Fibroblast of peridontal ligament (primary cell): ENCODE measurements at regions not wholly inside any gene's neighbourhood (a gene's known extent, or its start where the extent isn't known, plus 50 kb on each side); places are given as distances from the start of the nearest gene placed in this dataset.
"Not testable (repeated sequence)": the region's sequence is repeated elsewhere in the genome, so short reads cannot be mapped to it uniquely, and the experiment has no call there.

Experiments used
- DNase-seq: peaks from one replicate; pipeline ENCODE4 v3.0.0-alpha.2; 2010; ENCODE audit errors: extremely low read depth

DNA sequence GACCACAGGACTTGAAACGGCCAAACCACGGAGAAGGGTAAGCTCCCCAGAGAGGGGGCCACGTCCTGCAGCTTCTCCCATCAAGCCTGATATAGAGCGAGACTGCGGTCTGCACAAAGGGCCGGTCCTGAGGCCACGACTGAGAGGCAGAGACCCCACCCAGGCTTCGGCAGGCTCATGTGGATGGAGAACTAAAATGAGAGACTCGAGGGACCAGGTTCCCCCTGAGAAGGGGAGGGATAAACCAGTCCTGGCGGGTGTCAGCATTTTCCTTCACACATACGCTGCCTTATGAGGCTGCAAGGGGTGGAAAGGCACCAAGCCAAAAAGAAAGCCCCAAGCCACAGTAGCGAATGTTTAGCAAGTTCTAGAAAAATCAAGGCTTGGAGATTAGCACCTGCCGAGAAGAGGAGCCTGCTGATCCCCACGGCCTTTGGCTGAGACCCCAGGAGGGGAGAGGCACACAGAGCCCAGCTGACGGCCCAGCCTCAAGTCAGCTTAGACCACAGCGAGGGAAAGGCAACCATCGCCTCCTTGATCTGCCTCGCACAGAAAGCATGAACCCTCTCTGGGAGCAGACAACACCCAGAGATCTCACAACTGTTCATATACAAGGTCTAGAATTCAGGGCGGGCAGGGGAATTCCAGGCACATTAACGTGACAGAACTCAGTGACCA is 92.6 kb upstream of the RNF32 start:
- DNase-seq: no peak

DNA sequence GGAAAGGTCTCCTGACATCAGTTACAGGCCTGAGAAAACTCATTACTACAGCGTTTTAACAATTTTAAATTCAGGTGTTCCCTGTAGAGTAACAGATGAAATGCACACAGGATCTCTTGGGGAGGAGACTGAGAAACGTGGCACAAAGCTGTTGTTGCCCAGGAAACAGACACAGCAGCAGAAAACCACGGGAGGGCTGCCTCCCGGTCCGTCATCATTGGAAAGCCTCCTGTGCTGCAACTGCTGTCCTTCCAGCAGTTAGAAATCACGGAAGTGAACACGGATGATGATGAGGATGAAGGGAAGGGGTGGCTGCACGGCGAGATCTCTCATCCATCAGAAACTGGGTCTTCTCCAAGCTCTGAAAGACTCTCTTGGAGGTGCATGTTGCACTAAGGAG is 94.6 kb upstream of the RNF32 start:
- no peak for DNase-seq

DNA sequence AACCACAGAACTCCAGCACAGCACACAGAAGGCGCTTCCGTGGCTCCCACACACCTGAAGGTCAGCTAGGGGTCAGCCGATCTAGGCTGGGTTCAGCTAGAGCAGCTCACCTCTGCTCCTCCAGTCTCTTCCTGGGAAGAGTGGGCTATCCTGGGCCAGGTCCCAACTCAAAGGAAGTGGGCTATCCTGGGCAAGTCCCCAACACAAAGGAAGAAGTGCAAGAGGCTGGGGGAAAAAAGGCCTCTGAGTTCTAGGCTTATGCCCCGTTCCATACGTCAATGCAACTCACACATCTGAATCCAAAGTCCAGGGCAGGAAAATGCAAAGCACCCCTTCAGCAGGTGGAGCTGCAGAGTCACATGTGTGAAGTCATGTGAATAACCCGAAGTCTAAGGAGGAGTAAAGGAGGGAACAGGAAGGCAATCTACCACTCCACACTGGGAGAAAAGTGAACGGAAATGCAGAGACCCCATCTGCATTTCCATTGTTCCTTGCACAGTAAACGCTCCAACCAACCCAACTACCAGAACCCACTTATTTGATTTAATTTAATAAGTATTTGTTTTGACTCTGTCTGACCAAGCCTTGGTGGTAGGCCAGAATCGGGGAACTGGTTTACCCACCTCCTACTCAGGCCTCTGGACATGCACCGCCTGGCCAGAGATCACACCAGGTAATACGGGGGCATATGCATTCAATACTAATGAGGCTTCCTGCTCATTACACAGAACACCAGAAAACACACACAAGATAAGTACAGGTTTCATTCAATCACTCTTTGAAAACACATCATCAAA is 95.5 kb upstream of the RNF32 start:
- DNase-seq: no peak

DNA sequence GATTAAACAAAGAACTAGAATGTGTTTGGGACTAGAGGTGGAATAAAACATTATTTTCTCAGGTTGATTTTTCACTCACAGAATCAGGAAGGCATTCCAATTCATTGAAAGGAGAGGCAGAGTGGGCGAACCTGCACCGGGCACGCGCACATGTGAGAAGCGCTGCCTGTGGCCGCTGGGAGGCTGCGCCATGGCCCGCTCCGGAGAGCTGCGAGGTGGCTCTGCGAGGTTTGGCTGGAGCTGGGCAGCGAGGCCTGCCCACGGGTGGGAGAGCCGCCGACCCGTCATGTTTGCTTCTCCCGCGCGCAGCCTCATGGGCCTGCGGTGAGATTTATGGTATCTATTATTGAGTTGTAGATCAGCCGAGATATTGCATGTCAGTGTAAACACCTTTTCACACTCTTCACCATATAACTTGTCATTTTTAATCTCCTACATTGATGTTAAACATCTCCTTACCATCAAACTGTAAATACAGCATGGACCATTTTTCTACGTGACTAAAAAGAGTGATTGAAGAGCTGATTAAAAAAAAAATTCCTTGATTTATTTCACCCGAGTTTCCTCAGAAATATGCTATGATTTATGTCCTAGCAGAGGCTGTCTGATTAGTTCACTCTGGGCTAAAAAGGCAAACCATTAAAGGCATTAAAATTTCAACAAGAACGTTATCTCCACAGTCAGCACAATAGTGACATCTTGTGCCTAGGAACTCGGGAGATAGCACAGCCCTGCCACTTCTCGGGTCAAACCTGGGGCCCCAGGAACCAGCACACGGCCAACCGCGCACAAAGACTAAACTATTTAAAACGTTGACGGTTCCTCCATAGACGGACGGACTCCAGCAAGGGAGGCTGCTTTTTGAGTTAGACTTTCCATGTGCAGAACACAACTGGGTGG is 96.6 kb upstream of the RNF32 start:
- no peak for DNase-seq

DNA sequence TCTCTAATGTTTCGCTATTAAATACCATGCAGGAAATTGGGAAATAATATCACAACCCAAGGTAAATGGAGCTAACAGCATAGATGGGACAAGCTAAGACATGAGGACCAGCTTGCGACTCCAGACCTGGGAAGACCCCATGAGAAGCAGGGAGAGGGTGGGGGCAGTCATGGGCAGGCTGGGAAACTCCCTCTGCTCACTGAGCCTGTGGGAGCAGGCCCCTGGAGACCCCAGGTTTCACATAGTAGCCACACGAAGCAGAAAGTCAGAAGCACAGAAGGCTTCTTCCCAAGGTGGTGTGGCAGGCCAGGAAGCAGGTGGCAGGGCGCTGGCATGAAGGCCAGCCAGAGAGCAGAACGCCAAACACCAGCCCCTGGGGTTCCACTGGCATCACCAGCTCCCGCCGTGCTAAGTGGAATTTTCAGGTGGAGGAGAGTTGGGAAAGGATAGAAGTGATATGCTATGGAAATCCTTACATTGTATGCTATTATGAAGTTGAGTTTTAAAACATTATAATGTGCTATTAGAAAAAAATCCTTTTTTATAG is 99.9 kb upstream of the RNF32 start:
- DNase-seq: no peak

DNA sequence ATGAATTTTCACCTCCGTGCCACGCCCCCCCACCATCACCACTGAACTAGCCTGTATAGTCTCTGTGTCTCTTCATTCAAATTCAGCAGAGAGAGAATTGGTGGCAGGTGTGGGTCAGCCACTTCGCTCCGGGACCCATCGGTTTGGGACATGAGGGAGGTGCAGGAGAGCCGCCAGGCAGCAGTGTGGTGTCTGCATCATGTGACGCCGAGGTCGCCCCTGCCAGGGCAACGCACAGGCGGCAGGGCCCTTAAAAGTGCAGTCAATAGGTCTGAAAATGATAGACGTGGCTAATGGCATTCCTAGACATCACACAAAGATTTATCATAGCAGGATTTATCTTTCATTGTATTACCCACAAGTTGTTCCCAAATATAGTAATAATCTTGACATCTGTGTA is 100.6 kb upstream of the RNF32 start:
- DNase-seq: no peak

DNA sequence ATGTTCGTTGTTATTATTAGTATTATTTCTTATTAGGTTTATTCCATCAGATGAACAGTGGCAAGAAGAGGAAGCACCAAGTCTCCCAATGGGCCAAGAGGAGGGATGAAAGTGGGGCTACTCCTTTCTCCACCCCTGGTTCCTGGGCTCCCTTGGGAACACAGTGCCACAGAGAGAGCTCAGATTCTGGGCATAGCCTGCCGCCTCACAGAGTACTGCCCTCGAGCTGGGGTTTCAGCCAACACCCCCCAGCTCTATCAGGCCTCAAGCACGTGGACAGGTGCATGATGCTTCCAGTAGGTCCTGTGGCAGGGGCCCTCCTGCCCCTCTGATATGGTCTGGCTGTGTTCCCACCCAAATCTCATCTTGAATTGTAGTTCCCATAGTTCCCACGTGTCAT is 103.6 kb upstream of the RNF32 start:
- DNase-seq: no peak

DNA sequence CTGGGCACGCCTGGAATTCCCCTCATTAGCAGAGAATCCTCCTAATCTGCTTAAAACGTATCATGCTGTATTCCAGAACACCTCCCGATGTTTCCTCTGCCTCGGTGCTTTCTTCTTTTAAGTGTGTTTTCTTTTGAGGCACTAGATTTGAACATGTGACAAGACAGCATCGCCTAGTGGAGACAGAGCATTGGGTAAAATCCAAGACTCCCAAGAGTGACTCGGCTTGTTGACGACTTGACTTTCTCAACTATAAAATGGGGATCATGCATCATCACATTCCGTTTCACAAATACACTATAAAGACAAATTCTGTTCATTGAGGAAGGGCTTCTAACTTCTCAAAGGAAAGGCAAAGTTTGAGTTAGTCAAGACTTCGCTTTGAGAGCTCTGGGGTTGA is 105.6 kb upstream of the RNF32 start:
- DNase-seq: no peak

DNA sequence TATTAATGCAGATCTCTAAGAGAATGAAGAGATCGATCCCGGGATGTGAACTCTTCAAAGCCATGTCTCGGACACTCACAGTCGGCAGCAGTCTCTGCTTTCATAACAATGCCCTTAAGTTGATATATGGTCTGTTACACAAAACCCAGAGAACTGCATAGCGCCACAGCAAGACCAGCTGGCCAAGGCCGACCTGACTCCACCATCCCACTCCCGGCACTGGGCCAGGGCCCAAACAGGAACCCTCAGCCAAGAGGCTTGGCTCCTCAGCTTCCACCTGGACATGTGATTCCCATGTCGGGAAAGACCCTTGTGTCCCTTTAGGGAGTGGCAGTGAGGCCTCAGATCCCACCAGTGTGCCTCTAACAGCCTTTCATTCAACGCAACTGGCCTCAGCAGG is 106.6 kb upstream of the RNF32 start:
- no peak for DNase-seq

DNA sequence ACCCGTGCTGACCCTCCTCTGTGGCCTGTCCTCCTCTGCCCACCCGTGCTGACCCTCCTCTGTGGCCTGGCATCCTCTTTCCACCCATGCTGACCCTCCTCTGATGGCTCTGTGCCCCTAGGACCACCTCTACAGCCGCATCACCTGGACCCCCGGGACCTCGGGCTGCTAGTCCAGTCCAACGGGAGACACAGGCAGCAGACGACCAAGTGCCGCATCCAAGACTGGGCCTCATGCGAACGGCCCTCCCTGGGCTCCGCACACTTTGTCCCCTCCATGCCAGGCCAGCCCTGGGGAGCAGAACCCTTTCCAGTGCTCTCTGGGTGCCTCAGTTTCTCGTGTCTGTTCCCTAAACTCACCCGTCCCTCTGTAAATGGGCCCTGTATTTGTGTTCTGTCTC is 107.2 kb upstream of the RNF32 start:
- DNase-seq: no peak

DNA sequence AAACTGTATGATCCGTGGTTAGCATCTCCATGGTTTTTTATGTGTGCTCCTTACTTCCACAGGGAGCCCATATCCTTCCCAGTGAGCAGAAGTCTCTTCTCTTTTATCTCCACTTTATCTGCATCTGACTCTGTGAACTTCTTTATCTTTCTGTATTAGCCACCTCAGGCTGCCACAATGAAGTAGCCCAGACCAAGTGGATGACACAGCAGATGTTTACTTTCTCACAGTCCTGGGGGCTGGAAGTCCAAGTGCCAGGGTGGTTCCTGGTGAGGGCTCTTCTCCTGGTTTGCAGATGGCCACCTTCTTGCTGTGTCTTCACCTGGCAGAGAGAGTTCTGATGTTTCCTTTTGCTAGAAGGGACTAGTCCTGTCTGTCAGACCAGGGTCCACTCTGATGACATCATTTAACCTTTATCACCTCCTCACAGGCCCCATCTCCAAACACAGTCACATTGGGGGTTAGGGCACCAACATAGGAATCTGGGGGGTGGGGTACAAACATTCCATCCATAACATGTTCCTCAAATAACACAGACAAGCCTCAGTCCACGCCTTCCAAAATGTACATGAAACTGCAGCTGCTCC is 108.5 kb upstream of the RNF32 start:
- no peak for DNase-seq

DNA sequence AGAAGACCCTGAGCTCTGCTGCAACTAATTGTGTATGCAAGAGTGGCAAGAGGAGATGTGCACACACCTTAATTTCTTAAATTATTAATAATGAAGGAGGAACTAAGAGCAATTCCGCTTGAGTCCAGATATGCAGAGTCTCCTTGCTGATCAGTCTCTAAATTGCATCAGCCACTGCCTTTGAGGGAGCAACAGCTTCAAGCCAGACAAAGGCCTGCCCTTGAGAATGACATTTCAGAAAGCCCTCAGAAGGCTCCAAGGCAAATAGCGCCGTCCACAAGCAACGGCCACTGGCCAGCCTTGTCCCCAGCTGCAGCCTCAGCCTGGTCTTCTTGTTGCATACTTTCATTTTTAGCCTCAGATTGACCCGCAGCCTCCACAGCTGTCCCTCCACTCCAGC is 110.6 kb upstream of the RNF32 start:
- no peak for DNase-seq

DNA sequence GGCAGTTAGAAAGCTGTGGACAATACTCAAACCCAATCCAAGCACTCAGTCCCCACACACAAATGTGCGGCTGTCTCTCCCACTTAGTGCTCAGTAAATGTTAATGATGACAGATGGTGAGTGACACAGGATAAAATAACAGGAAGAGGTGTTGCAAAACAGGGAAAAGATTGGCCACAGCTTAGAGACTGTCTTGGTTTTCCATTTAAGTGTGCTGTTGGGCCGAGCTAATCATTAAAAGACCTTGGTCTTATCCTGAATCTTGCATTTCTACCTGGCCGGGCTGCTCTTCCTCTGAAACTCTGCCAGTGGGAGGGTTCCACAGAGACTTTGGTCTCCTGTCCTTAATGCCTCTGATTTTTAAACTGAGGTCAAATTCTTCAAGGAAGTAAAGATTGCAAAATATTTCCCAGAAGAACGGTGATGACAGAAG is 113.1 kb upstream of the RNF32 start:
- no peak for DNase-seq

DNA sequence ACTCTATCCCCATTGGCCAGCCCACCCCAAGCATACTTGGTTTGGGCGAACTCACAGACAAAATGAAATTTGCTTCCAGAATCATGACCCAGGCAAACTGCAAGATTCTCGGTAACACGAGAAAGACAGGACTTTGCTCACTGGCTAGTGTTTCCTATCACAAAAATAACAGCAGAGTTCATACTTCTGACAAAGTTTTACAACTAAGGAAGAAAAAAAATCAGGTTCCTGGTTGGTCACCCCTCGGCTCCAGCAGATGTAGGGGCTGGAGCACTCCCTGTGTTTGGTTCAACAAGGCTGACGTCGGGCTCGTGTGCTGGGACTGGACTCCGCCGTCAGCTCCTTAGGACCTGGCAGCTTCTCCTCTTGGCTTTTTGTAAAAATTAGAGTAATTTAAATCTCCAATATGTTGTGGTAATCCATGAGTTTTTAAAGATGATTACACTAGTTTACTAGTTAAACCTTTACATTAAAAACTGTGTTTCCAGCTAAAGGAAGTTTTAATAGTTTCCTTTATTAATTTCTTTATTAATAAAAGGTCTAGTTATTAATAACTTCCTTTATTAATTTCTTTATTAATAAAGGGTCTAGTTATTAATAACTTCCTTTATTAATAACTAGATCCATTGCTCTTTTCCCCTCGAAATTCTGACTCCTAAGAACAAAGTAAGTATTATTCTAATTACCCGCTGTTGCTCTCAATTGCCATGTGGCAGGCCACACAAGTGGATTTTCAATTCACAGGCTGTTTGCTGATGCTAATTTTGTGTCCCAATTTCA is 115.6 kb upstream of the RNF32 start:
- no peak for DNase-seq

DNA sequence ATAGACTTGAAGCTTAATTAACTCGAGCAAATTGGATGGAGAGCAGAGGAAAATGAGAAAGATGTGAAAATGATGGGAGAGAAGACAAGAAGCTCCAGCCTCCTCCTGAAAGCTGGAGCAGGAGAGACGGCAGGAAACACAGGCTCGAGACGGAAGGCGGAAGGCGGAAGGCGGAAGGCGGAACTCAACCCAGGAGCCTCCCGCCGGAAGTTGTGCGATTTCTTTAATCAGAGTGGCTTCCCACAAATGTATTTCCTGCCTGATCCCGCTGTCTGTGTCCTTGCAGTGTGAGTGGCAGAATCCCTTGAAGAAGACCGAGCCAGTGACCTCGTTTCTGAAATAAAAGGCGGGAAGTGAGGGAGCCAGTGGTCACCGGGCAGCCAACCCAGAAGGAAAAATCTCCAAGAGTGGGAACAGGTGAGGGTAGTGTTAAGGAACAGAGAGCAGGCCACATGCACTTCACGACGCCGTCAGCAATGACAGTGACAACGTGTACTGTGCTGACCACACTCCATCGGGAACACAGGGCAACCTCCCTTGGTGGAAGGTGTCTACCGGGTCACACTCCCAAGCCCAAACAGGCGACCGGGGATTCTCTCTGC is 117.0 kb upstream of the RNF32 start:
- no peak for DNase-seq

DNA sequence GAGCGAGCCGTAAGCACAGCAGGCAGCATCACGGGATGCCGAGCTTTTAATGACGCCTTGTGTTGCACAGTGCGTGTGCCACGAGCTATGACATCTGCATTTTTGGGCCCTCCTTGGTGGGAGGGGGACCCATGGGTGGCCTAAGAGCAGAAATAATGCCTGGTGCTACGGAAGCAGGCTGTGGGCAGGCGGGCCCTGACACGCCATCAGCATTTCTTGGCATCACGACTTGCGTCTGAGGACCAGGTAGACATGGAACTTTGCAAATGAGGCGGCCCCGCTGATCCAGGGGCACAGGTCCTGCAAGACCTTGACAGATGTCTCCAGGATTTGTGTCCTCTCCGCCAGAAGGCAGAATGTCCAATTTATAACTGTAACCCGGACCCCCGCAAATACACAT is 117.8 kb upstream of the RNF32 start:
- no peak for DNase-seq

DNA sequence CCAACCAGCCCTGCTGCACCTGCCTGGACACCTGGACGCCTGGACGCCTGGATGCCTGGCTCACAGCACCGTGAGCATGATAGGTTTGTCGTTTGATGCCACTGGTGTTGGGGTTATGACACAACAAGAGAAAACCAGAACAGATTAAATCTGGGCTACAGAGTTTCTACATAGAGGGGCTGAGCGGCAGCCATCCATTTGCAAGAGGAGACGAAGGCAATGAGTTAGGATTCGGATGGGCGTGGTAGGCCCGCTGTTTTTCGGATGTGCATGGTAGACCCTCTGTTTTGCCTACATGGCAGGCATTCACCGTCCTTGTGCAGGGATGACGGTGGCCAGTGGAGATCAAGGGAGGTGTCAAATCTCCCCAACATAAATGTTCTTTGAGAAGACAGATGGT is 121.5 kb upstream of the RNF32 start:
- no peak for DNase-seq

DNA sequence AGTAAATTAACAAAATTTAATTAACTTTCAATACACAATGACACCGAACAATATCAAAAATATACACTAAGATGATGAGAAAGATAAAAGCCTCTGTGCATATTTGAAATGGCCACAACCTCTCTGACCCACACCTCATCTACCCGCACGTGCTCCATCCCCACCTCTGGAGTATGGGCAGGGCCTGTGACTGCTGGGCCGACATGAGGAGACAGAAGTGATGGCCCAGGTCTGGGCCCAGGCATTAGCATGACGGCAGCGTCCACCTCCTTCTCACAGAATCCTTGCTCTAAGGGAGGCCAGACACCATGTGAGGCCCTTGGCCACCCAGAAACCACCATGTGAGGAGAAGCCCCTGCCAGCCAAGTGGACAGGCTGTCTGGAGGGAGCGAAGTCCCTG is 122.1 kb upstream of the RNF32 start:
- DNase-seq: no peak

DNA sequence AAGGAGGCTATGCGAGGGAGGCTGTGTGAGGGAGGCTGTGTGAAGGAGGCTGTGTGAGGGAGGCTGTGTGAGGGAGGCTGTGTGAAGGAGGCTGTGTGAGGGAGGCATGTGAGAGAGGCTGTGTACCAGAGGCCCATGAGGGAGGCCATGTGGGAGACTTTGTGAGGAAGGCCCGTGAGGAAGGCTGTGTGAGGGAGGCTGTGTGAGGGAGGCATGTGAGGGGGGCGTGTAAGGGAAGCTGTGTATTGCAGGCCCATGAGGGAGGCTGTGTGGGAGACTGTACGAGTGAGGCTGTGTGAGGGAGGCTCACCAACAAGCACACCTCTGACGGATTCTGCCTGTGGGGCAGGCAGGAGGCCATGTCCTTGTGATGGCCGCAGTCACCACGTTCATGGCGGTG is 122.7 kb upstream of the RNF32 start:
- DNase-seq: not testable (repeated sequence)

DNA sequence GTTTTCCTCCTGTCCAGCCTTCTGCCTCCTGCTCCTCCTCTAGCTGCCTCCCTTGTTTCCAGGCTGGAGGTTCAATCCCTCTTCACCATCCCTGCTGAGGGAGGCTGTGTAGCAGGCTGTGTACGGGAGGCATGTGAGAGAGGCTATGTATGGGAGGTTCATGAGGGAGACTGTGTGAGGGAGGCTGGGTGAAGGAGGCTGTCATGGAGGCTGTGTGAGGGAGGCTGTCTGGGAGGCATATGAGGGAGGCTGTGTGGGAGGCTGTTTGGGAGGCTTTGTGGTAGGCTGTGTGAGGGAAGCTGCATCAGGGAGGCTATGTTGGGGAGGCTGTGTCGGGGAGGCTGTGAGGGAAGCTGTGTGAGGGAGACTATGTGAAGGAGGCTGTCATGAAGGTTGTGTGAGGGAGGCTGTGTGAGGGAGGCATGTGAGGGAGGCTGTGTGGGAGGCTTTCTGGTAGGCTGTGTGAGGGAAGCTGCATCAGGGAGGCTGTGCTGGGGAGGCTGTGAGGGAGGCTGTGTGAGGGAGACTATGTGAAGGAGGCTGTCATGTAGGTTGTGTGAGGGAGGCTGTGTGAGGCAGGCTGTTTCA is 123.7 kb upstream of the RNF32 start:
- no peak for DNase-seq
